DMS53 treated with DMSO at 0.1 percent for 48 hours (cell line): ENCODE measurements at regions not wholly inside any gene's neighbourhood (a gene's known extent, or its start where the extent isn't known, plus 50 kb on each side); places are given as distances from the start of the nearest gene placed in this dataset.

Experiments used
- DNase-seq: peaks from one replicate; lab custom pipeline; 2025; ENCODE audit not compliant: unreplicated experiment; lab: John Stamatoyannopoulos, UW

GRCh38 chr4:173713026-173713425, 183.0 kb upstream of the HAND2 start:
- no peak for DNase-seq

- no peak for DNase-seq
Measured at GRCh38 chr4:173707658-173708419, 177.8 kb upstream of the HAND2 start.

- DNase-seq: no peak
Measured at GRCh38 chr4:173704201-173704600, 174.2 kb upstream of the HAND2 start.

GRCh38 chr4:173703021-173703420, 173.0 kb upstream of the HAND2 start:
- peak; percentile 34 for DNase-seq

GRCh38 chr4:173700650-173701049, 170.6 kb upstream of the HAND2 start:
- DNase-seq: no peak

GRCh38 chr4:173699841-173700475, 169.9 kb upstream of the HAND2 start:
- no peak for DNase-seq

- no peak for DNase-seq
Measured at GRCh38 chr4:173698557-173699262, 168.7 kb upstream of the HAND2 start.

- no peak for DNase-seq
Measured at GRCh38 chr4:173697840-173698239, 167.8 kb upstream of the HAND2 start.

- DNase-seq: no peak
Measured at GRCh38 chr4:173696551-173696950, 166.5 kb upstream of the HAND2 start.

- DNase-seq: no peak
Measured at GRCh38 chr4:173696011-173696410, 166.0 kb upstream of the HAND2 start.

- DNase-seq: no peak
Measured at GRCh38 chr4:173685831-173686210, 155.8 kb upstream of the HAND2 start.

- no peak for DNase-seq
Measured at GRCh38 chr4:173685165-173685830, 155.3 kb upstream of the HAND2 start.

- DNase-seq: no peak
Measured at GRCh38 chr4:173684223-173684622, 154.2 kb upstream of the HAND2 start.

GRCh38 chr4:173682609-173683008, 152.6 kb upstream of the HAND2 start:
- DNase-seq: no peak

GRCh38 chr4:173680278-173680677, 150.2 kb upstream of the HAND2 start:
- no peak for DNase-seq

GRCh38 chr4:173675446-173675845, 145.4 kb upstream of the HAND2 start:
- DNase-seq: no peak

GRCh38 chr4:173669460-173670179, 139.6 kb upstream of the HAND2 start:
- no peak for DNase-seq

GRCh38 chr4:173661001-173661400, 131.0 kb upstream of the HAND2 start:
- DNase-seq: no peak

GRCh38 chr4:173656898-173657297, 126.9 kb upstream of the HAND2 start:
- DNase-seq: no peak

GRCh38 chr4:173652283-173652931, 122.4 kb upstream of the HAND2 start:
- DNase-seq: no peak
